ENCODE measurements at regions not wholly inside any gene's neighbourhood (a gene's known extent, or its start where the extent isn't known, plus 50 kb on each side); places are given as distances from the start of the nearest gene placed in this dataset.

DNA sequence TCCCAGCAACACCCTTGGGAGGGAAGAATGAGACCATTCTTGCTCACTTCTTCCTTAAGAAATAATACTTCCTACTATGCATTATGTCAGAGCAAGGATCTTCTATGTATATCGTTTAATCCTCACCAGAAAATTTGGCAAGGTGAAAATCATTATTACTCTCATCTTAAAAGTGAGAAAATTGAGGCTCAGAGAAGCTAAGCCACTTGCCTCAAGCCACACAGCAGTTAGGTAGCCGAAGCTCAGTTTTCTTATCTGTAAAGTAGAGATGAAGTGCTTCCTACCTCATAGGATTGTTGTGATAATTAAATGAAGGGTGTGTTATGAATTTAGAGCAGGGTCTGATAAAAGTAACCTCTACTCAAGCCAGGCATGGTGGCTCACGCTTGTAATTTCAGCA lies 368.9 kb upstream of the ASIC2 start:
- no peak for DNase-seq (ENCODE audit: low spot score)
- ChIA-PET POLR2A (ENCODE audit: low non-redundant PET) (no interaction called here), CTCF (no interaction called here)
- TF ChIP-seq, protein P1, sequence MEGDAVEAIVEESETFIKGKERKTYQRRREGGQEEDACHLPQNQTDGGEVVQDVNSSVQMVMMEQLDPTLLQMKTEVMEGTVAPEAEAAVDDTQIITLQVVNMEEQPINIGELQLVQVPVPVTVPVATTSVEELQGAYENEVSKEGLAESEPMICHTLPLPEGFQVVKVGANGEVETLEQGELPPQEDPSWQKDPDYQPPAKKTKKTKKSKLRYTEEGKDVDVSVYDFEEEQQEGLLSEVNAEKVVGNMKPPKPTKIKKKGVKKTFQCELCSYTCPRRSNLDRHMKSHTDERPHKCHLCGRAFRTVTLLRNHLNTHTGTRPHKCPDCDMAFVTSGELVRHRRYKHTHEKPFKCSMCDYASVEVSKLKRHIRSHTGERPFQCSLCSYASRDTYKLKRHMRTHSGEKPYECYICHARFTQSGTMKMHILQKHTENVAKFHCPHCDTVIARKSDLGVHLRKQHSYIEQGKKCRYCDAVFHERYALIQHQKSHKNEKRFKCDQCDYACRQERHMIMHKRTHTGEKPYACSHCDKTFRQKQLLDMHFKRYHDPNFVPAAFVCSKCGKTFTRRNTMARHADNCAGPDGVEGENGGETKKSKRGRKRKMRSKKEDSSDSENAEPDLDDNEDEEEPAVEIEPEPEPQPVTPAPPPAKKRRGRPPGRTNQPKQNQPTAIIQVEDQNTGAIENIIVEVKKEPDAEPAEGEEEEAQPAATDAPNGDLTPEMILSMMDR (conservative IDR thresholded peaks at IDR 0.05; ENCODE audit: low read depth): no peak
- no peak overlapping the region for H3K27ac ChIP-seq

DNA sequence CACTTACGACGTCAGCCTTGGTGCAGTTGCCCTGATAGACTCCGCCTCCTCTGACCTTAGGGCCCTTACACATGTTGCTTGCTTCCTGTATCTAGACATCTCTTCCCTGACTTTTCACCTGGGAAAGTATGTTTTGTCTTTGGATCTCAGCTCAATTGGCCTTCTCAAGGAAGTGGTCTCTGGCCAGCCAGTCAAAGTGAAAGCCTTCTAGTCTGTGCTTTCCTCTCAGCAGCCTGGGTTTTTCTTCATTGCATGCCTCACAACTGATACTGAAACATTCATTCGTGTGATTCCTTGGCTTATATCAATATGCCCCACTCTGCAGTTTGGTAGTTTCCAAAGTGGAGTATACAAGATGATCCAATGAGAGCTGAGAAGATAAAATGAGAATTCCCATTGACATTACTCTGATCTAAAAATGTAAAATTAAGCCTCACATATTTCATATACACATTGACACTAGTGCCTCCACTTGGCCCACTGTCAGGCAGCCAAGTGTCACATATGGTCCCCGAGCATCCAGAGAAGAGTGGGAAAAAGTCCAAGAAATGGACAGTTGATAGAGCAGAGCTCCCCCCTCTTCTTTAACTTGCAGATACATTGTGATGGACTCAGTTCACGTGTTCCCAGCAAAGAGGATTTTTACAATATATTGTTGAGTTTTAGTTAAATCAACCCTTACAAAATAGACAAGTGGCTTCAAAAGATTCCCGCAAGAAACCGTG lies 371.2 kb upstream of the ASIC2 start:
- CTCF ChIA-PET: interaction anchor here (0.6 kb wide), 1 partner anchor 947 kb away, joined by 3 read pairs; no protein-coding TSS in a partner anchor
- H3K27ac ChIP-seq: no peak overlapping the region
- POLR2A ChIA-PET (ENCODE audit: low non-redundant PET): no interaction called here
- no peak for DNase-seq (ENCODE audit: low spot score)
- TF ChIP-seq, protein P1 (conservative IDR thresholded peaks at IDR 0.05; ENCODE audit: low read depth): no peak

DNA sequence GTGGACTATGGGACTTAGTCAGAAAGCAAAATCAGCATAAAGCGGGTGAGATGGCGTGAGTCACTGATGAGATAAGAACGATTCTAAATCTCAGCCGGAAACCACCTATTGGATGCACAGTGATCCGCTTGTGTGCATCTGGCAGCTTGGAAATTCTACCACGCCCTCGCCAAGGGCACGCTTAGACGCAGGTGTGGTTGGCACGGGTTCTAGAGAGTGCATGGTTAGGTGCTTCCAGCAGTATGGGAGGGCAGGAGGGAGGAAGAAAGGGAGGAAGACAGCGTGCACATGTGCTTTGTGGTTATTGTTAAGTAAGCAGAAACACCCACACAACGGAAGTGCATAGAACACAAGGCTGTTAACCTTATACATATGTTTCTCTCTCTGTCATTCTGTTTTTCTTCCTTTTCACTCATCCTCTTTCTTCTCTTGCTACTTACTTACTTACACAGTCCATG lies 374.0 kb upstream of the ASIC2 start:
- POLR2A ChIA-PET (ENCODE audit: low non-redundant PET): no interaction called here
- no peak overlapping the region for H3K27ac ChIP-seq
- CTCF ChIA-PET: interaction anchor here (1.0 kb wide), 1 partner anchor 40 kb away, joined by 3 read pairs; no protein-coding TSS in a partner anchor
- TF ChIP-seq, protein P1 (conservative IDR thresholded peaks at IDR 0.05; ENCODE audit: low read depth): no peak
- DNase-seq (ENCODE audit: low spot score): peak; percentile 9

DNA sequence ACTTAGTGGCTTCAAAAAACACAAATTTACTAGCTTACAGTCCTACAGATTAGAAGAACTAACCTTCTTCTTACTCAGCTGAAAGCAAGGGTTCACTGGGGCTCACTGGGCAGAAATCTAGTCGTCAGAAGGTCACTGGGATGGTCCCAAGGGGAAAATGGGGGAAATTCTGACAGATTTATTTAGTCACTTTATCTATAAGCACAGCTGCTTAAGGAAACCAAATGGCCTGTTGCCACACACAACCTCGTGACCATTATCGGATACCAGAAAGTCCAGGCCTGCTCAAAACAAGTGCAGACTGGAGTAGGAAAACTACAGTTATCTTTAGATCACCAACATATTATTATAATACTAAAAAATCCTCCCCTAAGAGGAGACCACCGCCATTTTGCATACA lies 374.6 kb upstream of the ASIC2 start:
- TF ChIP-seq, protein P1 (conservative IDR thresholded peaks at IDR 0.05; ENCODE audit: low read depth): no peak
- CTCF ChIA-PET: interaction anchor here (0.6 to 1.0 kb wide), 2 partner anchors 16 to 41 kb away, joined by 3 read pairs; no protein-coding TSS in a partner anchor
- H3K27ac ChIP-seq: no peak overlapping the region
- no peak for DNase-seq (ENCODE audit: low spot score)
- POLR2A ChIA-PET (ENCODE audit: low non-redundant PET): no interaction called here

DNA sequence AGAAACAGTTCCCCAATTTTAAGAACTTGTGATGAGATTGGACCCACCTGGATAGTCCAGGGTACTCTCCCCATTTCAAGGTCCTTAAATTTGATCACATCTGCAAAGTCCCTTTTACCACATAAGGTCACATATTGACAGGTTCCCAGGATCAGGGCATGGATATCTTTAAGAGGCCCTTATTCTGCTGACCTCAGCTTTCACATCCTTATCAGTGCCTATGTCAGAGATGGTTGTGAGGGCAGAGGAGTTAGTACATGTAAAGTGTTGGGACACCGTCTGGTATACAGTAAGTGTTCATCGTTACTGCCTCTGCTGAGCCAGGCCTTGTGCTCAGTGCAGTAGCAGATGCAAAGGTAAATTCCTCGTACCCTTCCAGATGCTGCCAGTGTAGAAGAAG lies 375.4 kb upstream of the ASIC2 start:
- CTCF ChIA-PET: no interaction called here
- TF ChIP-seq, protein P1 (conservative IDR thresholded peaks at IDR 0.05; ENCODE audit: low read depth): no peak
- no peak for DNase-seq (ENCODE audit: low spot score)
- no peak overlapping the region for H3K27ac ChIP-seq
- POLR2A ChIA-PET (ENCODE audit: low non-redundant PET): no interaction called here

DNA sequence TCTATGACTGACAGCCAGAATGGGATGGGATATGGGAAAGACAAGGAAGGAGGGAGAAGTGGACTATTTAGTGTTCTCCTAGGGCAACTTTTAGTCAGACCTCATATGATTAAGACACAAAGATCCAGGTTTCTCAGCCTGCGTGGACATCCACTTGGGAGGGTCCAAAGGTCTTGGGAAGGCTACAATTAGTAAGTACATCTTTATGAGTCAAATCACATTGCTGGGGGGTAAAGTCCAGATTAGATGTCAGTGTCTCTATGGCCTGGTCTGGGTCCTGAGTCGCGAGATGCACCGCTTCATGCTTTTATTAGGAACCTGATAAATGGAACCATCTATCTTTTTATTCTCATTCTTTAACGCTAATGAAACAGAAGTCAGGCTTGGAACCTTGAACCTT lies 378.4 kb upstream of the ASIC2 start:
- TF ChIP-seq, protein P1 (conservative IDR thresholded peaks at IDR 0.05; ENCODE audit: low read depth): no peak
- ChIA-PET CTCF (interaction anchor here (0.6 kb wide), 1 partner anchor 381 kb away, joined by 3 read pairs; no protein-coding TSS in a partner anchor), POLR2A (ENCODE audit: low non-redundant PET) (no interaction called here)
- no peak overlapping the region for H3K27ac ChIP-seq
- DNase-seq (ENCODE audit: low spot score): no peak
